Stimulated activated CD8-positive, alpha-beta memory T cell treated with anti-CD3 and anti-CD28 coated beads, Interleukin-2, amount 100 ng/mL, for 1 hour (primary cell): ENCODE measurements at regions not wholly inside any gene's neighbourhood (a gene's known extent, or its start where the extent isn't known, plus 50 kb on each side); places are given as distances from the start of the nearest gene placed in this dataset.

ENCODE experiments used
- DNase-seq, 2 donors: peaks; one replicate each; pipeline ENCODE4 v3.0.0-alpha.2; 2020; ENCODE audit warnings: low read depth in 2 of 2

GRCh38 chr15:58269455-58270414 is 131.6 kb downstream of the AQP9 start:
- no peak for DNase-seq

- no peak for DNase-seq
These were observed 133.2 kb downstream of the AQP9 start for GRCh38 chr15:58271410-58271809.

- no peak for DNase-seq
These were observed 134.9 kb downstream of the AQP9 start for GRCh38 chr15:58273104-58273503.

- no peak for DNase-seq
These were observed 136.7 kb downstream of the AQP9 start for GRCh38 chr15:58274885-58275284.

GRCh38 chr15:58275785-58276184 is 137.6 kb downstream of the AQP9 start:
- DNase-seq, result no peak

GRCh38 chr15:58276924-58277323 is 138.7 kb downstream of the AQP9 start:
- DNase-seq, result no peak

GRCh38 chr15:58277333-58277732 is 139.2 kb downstream of the AQP9 start:
- no peak for DNase-seq

GRCh38 chr15:58279106-58279505 is 140.9 kb downstream of the AQP9 start:
- no peak for DNase-seq

- DNase-seq, result no peak
These were observed 141.5 kb downstream of the AQP9 start for GRCh38 chr15:58279654-58280053.

GRCh38 chr15:58282060-58282708 is 144.0 kb downstream of the AQP9 start:
- DNase-seq, result no peak

GRCh38 chr15:58283302-58283701 is 145.1 kb downstream of the AQP9 start:
- DNase-seq, result no peak

GRCh38 chr15:58284293-58284692 is 146.1 kb downstream of the AQP9 start:
- DNase-seq, result no peak

GRCh38 chr15:58285212-58285920 is 146.4 kb upstream of the LIPC start:
- DNase-seq, result no peak

GRCh38 chr15:58285921-58286278 is 145.9 kb upstream of the LIPC start:
- DNase-seq, result no peak

- no peak for DNase-seq
These were observed 145.3 kb upstream of the LIPC start for GRCh38 chr15:58286523-58286922.

- DNase-seq, result no peak
These were observed 143.9 kb upstream of the LIPC start for GRCh38 chr15:58287891-58288290.

GRCh38 chr15:58288592-58288991 is 143.2 kb upstream of the LIPC start:
- no peak for DNase-seq

- DNase-seq, result no peak
These were observed 139.9 kb upstream of the LIPC start for GRCh38 chr15:58291848-58292247.

- DNase-seq, result no peak
These were observed 139.0 kb upstream of the LIPC start for GRCh38 chr15:58292751-58293175.

GRCh38 chr15:58293622-58294550 is 137.9 kb upstream of the LIPC start:
- DNase-seq, result no peak

- DNase-seq, result no peak
These were observed 137.0 kb upstream of the LIPC start for GRCh38 chr15:58294681-58295254.
